GM12873 (cell line): ENCODE measurements at regions not wholly inside any gene's neighbourhood (a gene's known extent, or its start where the extent isn't known, plus 50 kb on each side); places are given as distances from the start of the nearest gene placed in this dataset.

Experiments
- CTCF ChIP-seq: IDR thresholded peaks from 2 replicates; pipeline ENCODE4 v1.5.1; 2012; ENCODE audit warnings: low read depth, mild to moderate bottlenecking, moderate library complexity, low read length, control low read depth; ENCODE audit not compliant: insufficient read depth; ENCODE audit errors: missing control alignments

- TF ChIP-seq CTCF = no peak
Measured at GRCh38 chr3:5657106-5657505, 469.6 kb downstream of the EDEM1 start.

GRCh38 chr3:5663601-5664000 lies 476.1 kb downstream of the EDEM1 start:
- TF ChIP-seq CTCF = no peak

GRCh38 chr3:5666455-5666854 lies 478.9 kb downstream of the EDEM1 start:
- no peak for TF ChIP-seq CTCF

- TF ChIP-seq CTCF = no peak
Measured at GRCh38 chr3:5673521-5673920, 486.0 kb downstream of the EDEM1 start.

GRCh38 chr3:5675319-5675718 lies 487.8 kb downstream of the EDEM1 start:
- no peak for TF ChIP-seq CTCF

- no peak for TF ChIP-seq CTCF
Measured at GRCh38 chr3:5677555-5677954, 490.0 kb downstream of the EDEM1 start.

GRCh38 chr3:5678248-5678647 lies 490.7 kb downstream of the EDEM1 start:
- no peak for TF ChIP-seq CTCF

- TF ChIP-seq CTCF = no peak
Measured at GRCh38 chr3:5678844-5679243, 491.3 kb downstream of the EDEM1 start.
